ENCODE measurements at regions not wholly inside any gene's neighbourhood (a gene's known extent, or its start where the extent isn't known, plus 50 kb on each side); places are given as distances from the start of the nearest gene placed in this dataset.

DNA sequence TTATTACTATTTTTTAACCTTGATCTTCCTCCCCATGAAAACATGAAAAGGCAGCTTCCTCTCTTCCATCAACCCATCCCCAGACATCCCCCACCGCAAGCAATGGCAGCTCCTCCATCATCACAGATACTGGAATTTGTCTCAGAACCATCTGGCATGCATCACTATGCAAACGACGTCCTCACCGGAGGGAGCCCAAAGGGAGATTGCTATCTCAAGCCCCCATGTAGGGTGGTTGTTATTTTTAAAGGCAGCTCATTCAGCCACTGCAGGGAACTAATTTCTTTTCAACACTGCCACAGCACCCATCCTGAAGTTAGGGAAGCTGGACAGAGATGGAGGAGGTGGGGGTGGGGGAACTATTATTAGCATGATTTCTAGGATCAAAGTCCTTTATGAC is 222.5 kb downstream of the FOXL1 start:
- no peak for DNase-seq (ENCODE audit: low read depth)

DNA sequence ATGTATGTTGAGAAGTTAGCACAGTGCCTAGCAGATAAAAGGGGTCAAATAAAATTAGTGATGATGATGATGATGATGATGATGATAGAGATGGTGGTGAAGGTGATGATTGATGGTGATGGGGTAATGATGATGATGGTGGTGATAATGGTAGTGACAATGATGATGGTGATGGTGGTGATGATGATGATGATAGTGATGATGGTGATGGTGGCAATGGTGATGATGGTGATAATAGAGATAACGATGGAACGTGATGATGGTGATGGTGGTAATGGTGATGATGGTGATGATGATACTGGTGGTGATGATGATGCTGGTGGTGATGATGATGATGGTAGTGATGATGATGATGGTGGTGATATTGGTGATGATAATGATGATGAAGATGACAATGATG is 223.7 kb downstream of the FOXL1 start:
- no peak for DNase-seq (ENCODE audit: low read depth)

DNA sequence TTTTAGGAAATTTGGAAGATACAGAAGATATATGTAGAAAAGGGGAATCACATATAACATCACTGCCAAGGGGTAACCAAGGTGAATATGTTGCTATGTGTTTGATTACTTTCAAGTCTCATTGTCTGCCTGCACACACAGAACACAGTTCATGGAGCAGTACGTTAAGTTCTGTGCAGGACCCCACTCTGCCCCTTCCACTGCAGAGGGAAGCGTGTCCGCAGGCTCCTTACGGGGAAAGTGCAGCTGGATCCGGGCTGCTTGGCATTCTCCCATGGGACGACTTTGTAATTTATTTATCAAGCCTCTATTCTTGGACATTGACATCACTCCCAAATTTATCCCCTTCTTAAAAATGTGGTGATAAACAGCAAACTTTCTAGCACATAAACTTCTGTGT is 226.8 kb downstream of the FOXL1 start:
- no peak for DNase-seq (ENCODE audit: low read depth)

DNA sequence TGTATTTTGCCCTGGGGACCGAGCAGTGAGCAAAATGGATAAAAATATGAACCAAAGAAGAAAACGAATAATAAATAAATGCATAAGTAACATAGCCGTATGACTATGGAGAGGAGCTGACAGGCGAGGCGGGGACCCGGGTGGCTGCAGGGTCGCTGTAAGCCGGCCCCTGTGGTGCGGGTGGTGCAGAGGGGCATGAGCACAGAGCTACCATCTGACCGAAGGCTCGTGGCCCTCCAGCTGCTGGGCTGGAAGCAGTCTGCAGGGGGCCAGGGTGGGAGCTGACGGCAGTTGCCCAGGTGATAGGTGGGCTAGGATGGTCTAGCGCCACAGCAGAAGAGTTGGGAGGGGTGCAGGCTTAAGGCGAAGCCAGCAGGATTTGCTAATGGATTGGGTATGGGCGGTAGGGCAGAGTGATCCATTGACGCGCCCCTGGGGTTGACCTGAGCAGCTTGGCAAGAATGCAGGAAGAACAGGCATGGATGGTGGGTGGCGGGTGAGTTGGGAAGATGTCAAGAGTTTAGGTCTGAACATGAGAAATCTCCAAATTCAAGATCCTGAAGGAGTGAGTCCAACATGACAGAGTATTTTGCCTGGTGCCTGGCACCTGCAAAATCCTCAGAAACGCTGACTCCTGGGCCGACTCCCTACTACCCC is 228.0 kb downstream of the FOXL1 start:
- no peak for DNase-seq (ENCODE audit: low read depth)

GRCh38 chr16:86806838-86807351 is 228.5 kb downstream of the FOXL1 start:
- DNase-seq (ENCODE audit: low read depth), result no peak

DNA sequence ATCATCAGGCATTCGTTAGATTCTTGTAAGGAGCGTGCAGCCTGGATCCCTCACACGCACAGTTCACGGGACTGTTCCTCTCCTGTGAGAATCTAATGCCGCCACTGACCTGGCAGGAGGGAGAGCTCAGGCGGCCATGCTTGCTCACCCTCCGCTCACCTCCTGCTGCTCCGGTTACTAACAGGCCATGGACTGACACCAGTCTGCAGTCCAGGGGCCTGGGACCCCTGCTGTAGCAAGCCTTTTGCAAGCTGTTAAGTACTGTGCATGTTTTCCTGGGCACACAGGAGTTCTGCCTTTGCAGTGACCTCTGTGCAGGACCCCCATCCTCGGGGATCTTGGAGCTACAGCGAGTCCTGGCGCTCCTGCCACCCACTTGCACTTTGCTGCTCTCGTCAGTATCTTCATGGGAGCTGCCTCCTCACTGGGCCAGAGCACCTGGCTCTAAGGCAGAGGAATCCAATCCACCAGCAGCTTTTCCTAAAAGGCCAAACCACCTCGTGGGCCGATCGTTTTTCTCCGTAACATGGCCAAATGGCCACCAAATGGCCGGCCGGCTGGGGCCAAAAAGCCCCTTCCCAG is 230.6 kb downstream of the FOXL1 start:
- DNase-seq (ENCODE audit: low read depth), result peak; percentile 11

GRCh38 chr16:86809458-86809955 is 231.2 kb downstream of the FOXL1 start:
- DNase-seq (ENCODE audit: low read depth), result peak; percentile 94

GRCh38 chr16:86810062-86810461 is 231.7 kb downstream of the FOXL1 start:
- DNase-seq (ENCODE audit: low read depth), result no peak

DNA sequence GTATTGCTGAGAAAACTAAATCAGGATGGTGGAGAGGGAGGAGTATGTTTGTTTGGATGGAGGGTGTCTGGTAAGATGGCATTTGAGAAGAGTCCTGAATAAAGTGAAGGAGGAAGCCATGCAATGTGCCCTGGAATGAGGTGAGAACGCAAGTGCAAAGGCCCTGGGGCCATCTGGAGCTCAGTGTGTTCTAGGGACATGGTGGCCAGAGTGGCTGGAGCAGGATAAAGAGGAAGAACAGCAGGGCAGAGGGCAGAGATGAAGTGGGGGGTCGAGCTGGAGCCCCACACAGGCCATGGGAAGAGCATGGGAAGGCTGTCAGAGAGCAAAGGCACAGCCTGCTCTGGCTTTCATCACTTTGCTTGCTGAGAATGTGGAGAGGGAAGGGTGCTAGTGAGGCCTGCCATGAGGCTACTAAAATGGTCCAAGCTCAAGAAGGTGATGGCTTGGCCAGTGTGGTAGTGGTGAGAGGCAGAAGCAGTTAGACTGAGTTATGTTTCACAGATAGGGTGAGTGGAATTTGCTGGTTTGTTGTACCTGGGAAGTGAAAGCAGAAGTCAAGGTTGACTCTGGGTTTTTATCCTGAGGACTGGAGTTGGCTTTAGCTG is 234.1 kb downstream of the FOXL1 start:
- no peak for DNase-seq (ENCODE audit: low read depth)

DNA sequence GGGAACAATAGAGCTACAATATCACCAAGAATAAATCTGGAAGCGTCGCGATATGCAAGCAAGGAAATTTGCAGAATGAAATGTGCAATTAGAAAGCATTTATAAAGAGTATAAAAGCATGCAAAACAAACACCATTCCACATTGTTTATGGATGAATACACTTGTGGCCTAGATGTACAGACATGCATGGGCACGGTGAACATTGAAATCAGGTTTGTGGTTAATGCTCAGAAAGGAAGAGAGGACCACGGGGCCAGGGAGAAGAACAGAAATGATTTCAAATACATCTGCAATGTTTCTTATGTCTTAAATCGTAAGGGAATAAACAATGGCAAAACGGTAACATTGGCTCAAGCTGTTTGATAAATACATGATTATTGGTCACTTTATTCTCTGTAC is 235.9 kb downstream of the FOXL1 start:
- no peak for DNase-seq (ENCODE audit: low read depth)

DNA sequence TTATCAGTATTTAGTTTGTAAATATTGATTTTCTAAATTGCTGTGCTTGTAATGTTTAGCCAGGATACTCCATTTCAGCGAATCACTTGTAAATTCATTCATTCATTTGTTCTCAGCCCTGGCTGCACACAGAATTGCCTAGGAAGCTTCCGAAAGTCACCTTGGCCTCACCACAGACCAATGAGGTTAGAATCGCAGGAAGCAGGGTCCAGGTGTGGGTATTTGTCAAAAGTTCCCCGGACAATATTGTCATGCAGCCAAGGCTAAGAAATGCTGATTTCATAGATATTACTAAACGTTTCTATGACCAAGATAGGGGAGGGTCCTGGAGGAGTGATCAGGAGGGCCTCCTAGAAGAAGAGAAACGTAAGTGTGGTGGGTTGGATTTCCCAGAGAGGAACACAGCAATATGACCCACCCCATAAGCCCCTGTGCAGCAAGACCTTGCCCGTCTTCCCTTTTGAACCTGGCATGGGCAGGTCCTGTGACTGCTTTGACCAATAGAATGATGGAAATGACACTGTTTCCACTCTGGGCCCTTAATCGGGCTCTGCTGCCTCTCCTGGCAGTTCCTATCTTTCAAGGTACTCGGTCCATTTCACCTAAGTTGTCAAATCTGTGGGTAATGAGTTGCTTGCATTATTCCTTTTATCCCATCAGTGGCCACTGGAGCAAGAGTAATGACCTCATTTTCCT is 238.7 kb downstream of the FOXL1 start:
- DNase-seq (ENCODE audit: low read depth), result no peak

DNA sequence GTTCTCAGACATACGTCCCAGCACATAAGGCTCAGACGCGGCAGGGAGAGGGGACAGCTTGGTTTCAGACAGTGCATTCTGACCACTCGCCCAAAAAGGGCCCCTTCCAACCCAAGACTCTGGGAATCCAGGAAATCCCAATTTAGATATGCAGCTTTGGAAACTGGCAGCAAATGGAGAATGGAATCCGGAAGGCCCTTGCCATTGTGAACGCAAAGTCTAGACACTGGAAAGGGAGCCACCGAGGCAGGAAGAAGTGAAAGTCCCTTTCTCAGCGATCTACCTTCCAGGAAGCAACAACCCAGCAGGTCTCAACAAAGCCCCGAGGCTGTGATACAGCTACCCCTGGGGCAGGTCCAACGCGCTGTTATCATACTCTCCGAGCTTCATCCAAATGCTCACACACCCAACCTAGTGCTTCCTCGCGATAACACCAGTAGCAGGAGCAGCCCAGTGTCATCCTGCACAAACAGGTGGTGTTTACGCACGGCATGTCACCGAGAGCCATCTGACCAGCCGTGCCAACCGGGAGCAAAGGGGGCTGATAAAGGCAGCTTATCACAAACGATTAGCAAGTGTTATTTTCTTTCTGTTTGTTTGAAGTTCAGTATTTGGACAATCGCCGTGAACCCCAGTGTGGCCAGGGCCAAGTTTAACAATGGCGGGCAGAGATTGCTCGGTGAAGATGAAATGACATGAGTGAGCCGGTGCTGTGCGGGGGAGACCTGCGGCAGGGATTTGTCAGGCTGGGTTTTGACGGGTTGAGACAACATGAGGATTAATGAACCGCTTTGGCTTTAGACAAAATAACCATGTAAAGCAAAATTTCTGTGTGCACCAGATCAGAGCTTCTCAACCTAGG is 240.6 kb downstream of the FOXL1 start:
- no peak for DNase-seq (ENCODE audit: low read depth)

- no peak for DNase-seq (ENCODE audit: low read depth)
Observed at GRCh38 chr16:86819533-86819892, 241.2 kb downstream of the FOXL1 start.

- DNase-seq (ENCODE audit: low read depth), result peak; percentile 14
Observed at GRCh38 chr16:86821895-86822294, 243.5 kb downstream of the FOXL1 start.

- DNase-seq (ENCODE audit: low read depth), result peak; percentile 82
Observed at GRCh38 chr16:86823125-86823524, 244.8 kb downstream of the FOXL1 start.

DNA sequence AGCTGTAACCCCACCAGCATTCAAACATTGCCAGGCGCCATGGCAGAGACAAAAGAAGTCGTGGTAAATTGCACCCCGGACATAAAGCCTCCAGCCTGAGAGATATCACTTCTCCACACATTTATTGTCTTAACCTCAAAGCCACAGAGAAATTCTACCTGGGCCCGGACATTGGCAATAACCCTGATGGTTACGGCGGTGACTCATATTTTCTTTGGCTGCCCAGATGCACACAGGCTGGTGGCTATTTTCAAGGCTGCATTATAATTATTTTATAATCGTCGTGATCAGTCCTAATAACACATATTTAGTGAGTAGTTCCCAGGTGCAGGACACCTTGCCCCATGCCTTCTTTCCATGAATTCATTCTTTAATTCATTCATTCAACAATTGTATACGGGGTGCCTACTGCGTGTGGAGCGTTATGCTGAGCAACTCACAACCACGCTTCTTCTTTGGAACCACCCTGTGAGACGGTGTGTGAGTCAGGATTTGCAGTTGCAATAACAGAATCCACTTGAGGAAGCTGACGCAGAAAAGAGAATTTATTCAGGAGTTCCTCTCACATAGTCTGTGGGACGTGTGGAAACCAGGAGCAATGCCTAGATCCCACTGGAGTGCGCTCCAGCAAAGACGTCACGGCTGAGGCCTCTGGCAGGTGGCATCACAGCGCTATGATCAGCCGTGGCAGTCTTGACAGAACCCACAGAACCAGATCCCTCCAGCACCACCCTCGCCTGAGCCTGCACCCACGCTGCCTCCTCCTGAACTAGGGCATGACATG is 245.7 kb downstream of the FOXL1 start:
- DNase-seq (ENCODE audit: low read depth), result peak; percentile 94

DNA sequence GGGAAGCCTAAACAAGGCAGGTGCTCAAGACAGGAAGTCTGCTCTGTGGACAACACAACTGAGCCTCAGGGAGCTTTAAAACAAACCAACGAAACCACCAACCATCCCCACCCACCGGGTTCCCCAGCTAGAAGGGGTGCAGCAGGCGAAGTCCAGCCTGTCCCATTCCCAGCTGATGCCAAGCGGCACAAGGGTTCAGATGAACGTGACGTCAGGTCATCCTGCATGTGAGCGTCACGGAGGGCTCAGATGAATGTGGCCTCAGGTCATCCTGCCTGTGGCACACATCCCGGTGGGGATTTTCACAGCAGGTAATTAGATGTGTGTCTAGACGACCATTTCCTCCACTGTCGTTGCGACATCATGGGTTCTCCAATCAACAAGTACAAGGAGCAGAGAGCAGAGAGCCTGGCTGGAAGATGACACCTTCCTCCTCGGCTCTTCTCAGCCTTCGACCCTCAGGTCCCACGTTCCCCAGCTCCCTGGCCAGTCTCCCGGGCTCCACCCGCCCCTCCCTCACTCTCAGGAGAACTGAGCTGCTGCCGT is 246.5 kb downstream of the FOXL1 start:
- peak; percentile 93 for DNase-seq (ENCODE audit: low read depth)

- DNase-seq (ENCODE audit: low read depth), result no peak
Observed at GRCh38 chr16:86825631-86826030, 247.3 kb downstream of the FOXL1 start.

GRCh38 chr16:86826941-86827340 is 248.6 kb downstream of the FOXL1 start:
- no peak for DNase-seq (ENCODE audit: low read depth)

DNA sequence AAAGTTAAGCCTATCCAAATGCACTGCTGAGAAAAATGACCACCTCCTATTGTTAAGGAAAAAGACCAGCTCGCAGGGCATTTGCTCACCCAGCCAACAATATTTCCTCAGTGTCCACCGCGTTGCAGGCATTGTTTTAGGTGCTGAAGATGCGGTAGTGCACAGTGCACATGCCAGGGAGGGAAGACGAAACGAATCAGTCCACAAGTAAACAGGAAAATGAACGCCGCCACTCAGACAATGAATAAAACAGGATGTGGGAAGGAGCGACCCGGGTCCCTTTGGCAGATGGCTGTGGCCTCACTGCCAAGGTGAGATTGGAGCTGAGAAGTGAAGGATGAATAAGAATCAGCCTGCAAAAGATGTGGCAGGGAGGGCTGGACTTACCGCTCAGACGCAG is 249.2 kb downstream of the FOXL1 start:
- DNase-seq (ENCODE audit: low read depth), result peak; percentile 22

DNA sequence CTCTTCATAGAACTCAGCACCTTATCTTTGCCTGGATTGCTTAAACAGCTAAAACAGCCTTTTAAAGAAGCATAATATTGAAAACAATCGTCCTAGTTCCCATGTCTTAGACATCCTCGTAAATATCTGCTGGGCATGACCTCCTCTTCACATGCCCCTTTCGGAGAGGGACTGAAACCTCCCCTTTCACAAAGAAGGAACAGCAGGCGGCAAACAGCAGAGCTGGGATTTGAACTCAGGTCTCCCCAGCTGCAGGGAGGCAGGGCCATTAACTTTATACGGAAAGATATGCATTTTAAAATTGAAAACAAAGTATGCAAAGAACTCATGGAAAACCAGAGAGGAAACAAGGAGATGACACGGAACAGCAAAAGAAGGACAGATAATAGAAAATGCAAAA is 249.9 kb downstream of the FOXL1 start:
- DNase-seq (ENCODE audit: low read depth), result no peak
